IMR-90 (cell line): ENCODE measurements at regions not wholly inside any gene's neighbourhood (a gene's known extent, or its start where the extent isn't known, plus 50 kb on each side); places are given as distances from the start of the nearest gene placed in this dataset.

Experiments used
- ATAC-seq: fragments of 200-7000 bp; cut with Tn5 transposase; 2 replicates; pipeline ENCODE4 v1.9.1; 2020; ENCODE audit warnings: low read depth, mild to moderate bottlenecking, moderate library complexity
- BruUV-seq: library from RNA; stranded (reverse); fragments of 400-500 nt; replicated peaks from 2 replicates; lab custom pipeline; 2021; lab: Mats Ljungman, UMichigan
- CTCF ChIA-PET: fragments of 300-600 bp; formaldehyde crosslinking; extraction: SDS; loops from one replicate; lab custom pipeline; 2021; ENCODE audit warnings: antibody characterized with exemption; lab: Yijun Ruan, JAX
- POLR2A ChIA-PET: fragments of 300-600 bp; sonication (Branson Sonifier 250); formaldehyde crosslinking; loops from one replicate; lab custom pipeline; 2022; ENCODE audit warnings: antibody characterized with exemption; ENCODE audit not compliant: unreplicated experiment; lab: Charles Lee
- DNase-seq: peaks from one replicate; pipeline ENCODE4 v3.0.0; 2013
- H2AFZ ChIP-seq: replicated peaks from 2 replicates; pipeline ENCODE3; 2013; ENCODE audit warnings: low read length, mild to moderate bottlenecking; ENCODE audit not compliant: poor library complexity
- H2AK5ac ChIP-seq: 2 replicates; pipeline ENCODE4 v1.6.1; 2013; ENCODE audit warnings: low read depth, low read length, inconsistent platforms
- H2AK9ac ChIP-seq: replicated peaks from 2 replicates; pipeline ENCODE3; 2013; ENCODE audit warnings: mild to moderate bottlenecking, low read depth, low read length, moderate library complexity; ENCODE audit not compliant: poor library complexity
- H2BK120ac ChIP-seq: 2 replicates; pipeline ENCODE4 v1.6.1; 2013; ENCODE audit warnings: low read depth, low read length, inconsistent platforms
- H2BK15ac ChIP-seq: 3 replicates; pipeline ENCODE4 v1.6.1; 2013; ENCODE audit warnings: low read depth, low read length, inconsistent platforms
- H2BK20ac ChIP-seq: 2 replicates; pipeline ENCODE4 v1.6.1; 2013; ENCODE audit warnings: low read depth, mild to moderate bottlenecking, inconsistent platforms, low read length, moderate library complexity
- H2BK5ac ChIP-seq: 2 replicates; pipeline ENCODE4 v1.6.1; 2013; ENCODE audit warnings: mild to moderate bottlenecking, low read depth, low read length, inconsistent platforms; ENCODE audit not compliant: poor library complexity, severe bottlenecking
- H3K14ac ChIP-seq: replicated peaks from 2 replicates; pipeline ENCODE4 v1.6.1; 2013; ENCODE audit warnings: low read depth, low read length, inconsistent platforms
- H3K18ac ChIP-seq: 2 replicates; pipeline ENCODE4 v1.6.1; 2013; ENCODE audit warnings: low read depth, low read length, control low read depth
- H3K23ac ChIP-seq: 2 replicates; pipeline ENCODE4 v1.6.1; 2013; ENCODE audit warnings: low read depth, low read length, inconsistent platforms
- H3K27ac ChIP-seq: 2 replicates; pipeline ENCODE4 v1.5.1; 2013; ENCODE audit warnings: mild to moderate bottlenecking, control low read depth, low read length; ENCODE audit not compliant: insufficient read depth
- H3K27me3 ChIP-seq: 2 replicates; pipeline ENCODE4 v1.6.1; 2013; ENCODE audit warnings: low read length; ENCODE audit not compliant: control insufficient read depth, insufficient read depth
- H3K36me3 ChIP-seq: 2 replicates; pipeline ENCODE4 v1.6.1; 2013; ENCODE audit warnings: low read length, mixed read lengths; ENCODE audit not compliant: control insufficient read depth, insufficient read depth
- H3K4ac ChIP-seq: 2 replicates; pipeline ENCODE4 v1.6.1; 2013; ENCODE audit warnings: low read depth, low read length, inconsistent platforms
- H3K4me1 ChIP-seq: 2 replicates; pipeline ENCODE4 v1.6.1; 2013; ENCODE audit warnings: low read length, mixed read lengths; ENCODE audit not compliant: control insufficient read depth, insufficient read depth
- H3K4me2 ChIP-seq: 2 replicates; pipeline ENCODE4 v1.6.1; 2013; ENCODE audit warnings: low read depth, mild to moderate bottlenecking, control low read depth, low read length, moderate library complexity
- H3K4me3 ChIP-seq: 2 replicates; pipeline ENCODE4 v1.5.1; 2013; ENCODE audit warnings: low read depth, mild to moderate bottlenecking, control low read depth, low read length, moderate library complexity; ENCODE audit not compliant: insufficient read depth
- H3K56ac ChIP-seq: 2 replicates; pipeline ENCODE4 v1.6.1; 2013; ENCODE audit warnings: low read length, inconsistent platforms; ENCODE audit not compliant: insufficient read depth; ENCODE audit errors: extremely low read depth
- H3K79me1 ChIP-seq, 2 experiments: 2 replicates each; pipeline ENCODE4 v1.6.1; 2013; ENCODE audit warnings: low read length in 2 of 2, inconsistent platforms in 1 of 2, low read depth in 1 of 2
- H3K9ac ChIP-seq: 2 replicates; pipeline ENCODE4 v1.6.1; 2013; ENCODE audit warnings: low read depth, low read length, control low read depth
- H3K9me1 ChIP-seq: 2 replicates; pipeline ENCODE4 v1.6.1; 2013; ENCODE audit warnings: low read length, inconsistent platforms; ENCODE audit not compliant: insufficient read depth
- H3K9me3 ChIP-seq: 2 replicates; pipeline ENCODE4 v1.6.1; 2013; ENCODE audit warnings: low read length; ENCODE audit not compliant: control insufficient read depth, insufficient read depth
- H4K20me1 ChIP-seq: 2 replicates; pipeline ENCODE4 v1.6.1; 2013; ENCODE audit warnings: low read length, inconsistent platforms; ENCODE audit not compliant: insufficient read depth
- H4K5ac ChIP-seq: 2 replicates; pipeline ENCODE4 v1.6.1; 2013; ENCODE audit warnings: mild to moderate bottlenecking, low read depth, low read length, control low read depth
- H4K8ac ChIP-seq, 2 experiments: 2 replicates each; pipeline ENCODE4 v1.6.1; 2013; ENCODE audit warnings: low read depth in 2 of 2, low read length in 2 of 2, control low read depth in 1 of 2, inconsistent platforms in 1 of 2
- H4K91ac ChIP-seq: 2 replicates; pipeline ENCODE4 v1.6.1; 2013; ENCODE audit warnings: low read depth, low read length, inconsistent platforms; ENCODE audit not compliant: insufficient read depth
- BHLHE40 ChIP-seq: fragments of 150-350 bp; IDR thresholded peaks from 2 replicates; pipeline ENCODE4 v1.6.1; 2016; ENCODE audit warnings: mild to moderate bottlenecking, low read depth, low read length
- CHD1 ChIP-seq: IDR thresholded peaks from 2 replicates; pipeline ENCODE4 v1.6.1; 2012; ENCODE audit warnings: low read depth, low read length, improper control_type of control experiment
- FOS ChIP-seq: fragments of 150-350 bp; IDR thresholded peaks from 2 replicates; pipeline ENCODE4 v1.6.1; 2016; ENCODE audit warnings: low read depth, low read length
- MAFK ChIP-seq: IDR thresholded peaks from 2 replicates; pipeline ENCODE4 v1.6.1; 2012; ENCODE audit warnings: low read depth, low read length, improper control_type of control experiment
- NFE2L2 ChIP-seq: fragments of 150-350 bp; IDR thresholded peaks from 2 replicates; pipeline ENCODE4 v1.6.1; 2016; ENCODE audit warnings: low read depth, mild to moderate bottlenecking, low read length
- POLR2A ChIP-seq: IDR thresholded peaks from 2 replicates; pipeline ENCODE4 v1.6.1; 2012; ENCODE audit warnings: mild to moderate bottlenecking, low read depth, low read length
- RAD21 ChIP-seq: IDR thresholded peaks from 2 replicates; pipeline ENCODE4 v1.6.1; 2012; ENCODE audit warnings: low read length, improper control_type of control experiment
- RFX5 ChIP-seq: IDR thresholded peaks from 2 replicates; pipeline ENCODE4 v1.8.0; 2012; ENCODE audit warnings: low read depth, mild to moderate bottlenecking, low read length, moderate library complexity
- SMC3 ChIP-seq: fragments of 150-350 bp; IDR thresholded peaks from 2 replicates; pipeline ENCODE4 v1.6.1; 2016; ENCODE audit warnings: low read depth, mild to moderate bottlenecking, antibody characterized with exemption, low read length, moderate library complexity
- WGBS, 2 experiments: methylation state at CpG; one replicate each; pipeline versions ENCODE4 v1.1.5 to v1.1.7; 2013; ENCODE audit warnings: missing lambda C conversion rate in 2 of 2; ENCODE audit not compliant: insufficient read length in 1 of 2; ENCODE audit errors: extremely low coverage in 2 of 2; 5-methylcytosine and 5-hydroxymethylcytosine counted together
- dilution Hi-C: fragments of 300-500 bp; cut with HindIII; formaldehyde crosslinking; loops from one replicate; pipeline ENCODE4 v1.14.3; 2018; ENCODE audit warnings: low sequenced_read_pairs; ENCODE audit not compliant: unreplicated experiment
- in situ Hi-C: fragments of 300-500 bp; cut with MboI; formaldehyde crosslinking; loops from 3 replicates; pipeline ENCODE4 v1.14.3; 2019; ENCODE audit warnings: low sequenced_read_pairs, inconsistent platforms, mixed read lengths
- intact Hi-C: fragments of 100-400 bp; cut with micrococcal nuclease; formaldehyde crosslinking; loops from 2 replicates; pipeline ENCODE4 v1.10.0; 2022
- TF ChIP-seq, protein P1 (sequence below): fragments of 150-350 bp; IDR thresholded peaks from 2 replicates; pipeline ENCODE4 v1.6.1; 2017; ENCODE audit warnings: mild to moderate bottlenecking, antibody characterized with exemption, low read length, low read depth

DNA sequence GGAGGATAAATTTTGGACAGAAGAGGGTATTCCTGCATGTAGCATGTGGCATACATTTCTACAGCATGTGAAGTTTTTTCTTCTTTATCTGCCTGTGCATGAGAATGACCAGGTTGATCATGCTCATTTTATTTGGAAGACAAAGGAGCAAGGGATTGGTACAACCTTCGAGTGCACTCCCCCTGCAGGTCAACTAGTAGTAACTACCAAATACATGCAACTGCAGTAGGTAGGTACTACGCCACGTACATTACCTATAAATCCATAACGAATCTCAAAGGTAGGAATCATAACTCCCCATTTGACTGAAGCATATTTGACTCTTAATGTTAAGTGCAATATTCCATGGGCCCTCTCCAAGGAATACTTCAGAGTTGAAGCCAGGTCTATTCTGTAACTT lies 763.9 kb downstream of the TSN start:
- H2AK5ac ChIP-seq, result no peak overlapping the region

More for the DNA sequence above, 763.9 kb downstream of the TSN start:
- dilution Hi-C loops, result no loop called here
- H2AK9ac ChIP-seq, result no peak overlapping the region
- H2BK5ac ChIP-seq, result no peak overlapping the region
- TF ChIP-seq, protein P1, sequence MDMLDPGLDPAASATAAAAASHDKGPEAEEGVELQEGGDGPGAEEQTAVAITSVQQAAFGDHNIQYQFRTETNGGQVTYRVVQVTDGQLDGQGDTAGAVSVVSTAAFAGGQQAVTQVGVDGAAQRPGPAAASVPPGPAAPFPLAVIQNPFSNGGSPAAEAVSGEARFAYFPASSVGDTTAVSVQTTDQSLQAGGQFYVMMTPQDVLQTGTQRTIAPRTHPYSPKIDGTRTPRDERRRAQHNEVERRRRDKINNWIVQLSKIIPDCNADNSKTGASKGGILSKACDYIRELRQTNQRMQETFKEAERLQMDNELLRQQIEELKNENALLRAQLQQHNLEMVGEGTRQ, result no peak
- TF ChIP-seq BHLHE40 (no peak), MAFK (no peak), CHD1 (no peak), RAD21 (no peak), SMC3 (no peak), RFX5 (no peak), NFE2L2 (no peak), POLR2A (no peak), FOS (no peak)
- H4K8ac ChIP-seq, result no peak overlapping the region
- H3K4me3 ChIP-seq, result no peak overlapping the region
- H4K20me1 ChIP-seq, result no peaks in the 10 kb centered on the region
- H4K5ac ChIP-seq, result no peak overlapping the region
- intact Hi-C loops, result no loop called here
- no peak overlapping the region for H3K56ac ChIP-seq
- H3K4me1 ChIP-seq, result no peaks in the 10 kb centered on the region
- H3K36me3 ChIP-seq, result no peaks in the 10 kb centered on the region
- H3K23ac ChIP-seq, result no peak overlapping the region
- H3K9ac ChIP-seq, result no peak overlapping the region
- ChIA-PET CTCF (no interaction called here), POLR2A (no interaction called here)
- no TSS peak for BruUV-seq
- in situ Hi-C loops, result no loop called here
- H3K79me1 ChIP-seq, result no peaks in the 10 kb centered on the region
- no peaks in the 10 kb centered on the region for H3K27me3 ChIP-seq
- no peak overlapping the region for H2BK20ac ChIP-seq
- H2BK15ac ChIP-seq, result no peak overlapping the region
- H3K9me3 ChIP-seq, result peaks cover 3% of the 10 kb centered on the region; the same call in 1 of the 2 replicates
- no peak overlapping the region for H3K27ac ChIP-seq
- H3K4ac ChIP-seq, result no peak overlapping the region
- no peaks in the 10 kb centered on the region for H3K9me1 ChIP-seq
- H2AFZ ChIP-seq, result no peak overlapping the region
- DNase-seq (no peak), ATAC-seq (no peak)
- H2BK120ac ChIP-seq, result no peak overlapping the region
- no peak overlapping the region for H4K91ac ChIP-seq
- H3K14ac ChIP-seq, result no peak overlapping the region
- H3K18ac ChIP-seq, result no peak overlapping the region
- H3K4me2 ChIP-seq, result no peak overlapping the region
- no CpG with 5 or more reads among the region's 4 CpGs for WGBS, 2 experiments
